GM10266 (cell line): ENCODE measurements at regions not wholly inside any gene's neighbourhood (a gene's known extent, or its start where the extent isn't known, plus 50 kb on each side); places are given as distances from the start of the nearest gene placed in this dataset.

Experiments
- DNase-seq: peaks from one replicate; pipeline ENCODE4 v3.0.0; 2012; ENCODE audit errors: extremely low spot score
- CTCF ChIP-seq: IDR thresholded peaks from 2 replicates; pipeline ENCODE4 v1.5.1; 2012; ENCODE audit warnings: mild to moderate bottlenecking, low read depth; ENCODE audit not compliant: control insufficient read depth, insufficient read depth; ENCODE audit errors: missing control alignments

- DNase-seq = no peak
- TF ChIP-seq CTCF = no peak
These were observed 131.9 kb upstream of the KLF4 start for GRCh38 chr9:107621436-107621835.

- DNase-seq = no peak
- no peak for TF ChIP-seq CTCF
These were observed 131.2 kb upstream of the KLF4 start for GRCh38 chr9:107620801-107621200.

GRCh38 chr9:107620236-107620635 lies 130.7 kb upstream of the KLF4 start:
- no peak for TF ChIP-seq CTCF
- no peak for DNase-seq

- TF ChIP-seq CTCF = no peak
- no peak for DNase-seq
These were observed 125.8 kb upstream of the KLF4 start for GRCh38 chr9:107615321-107615720.

- no peak for DNase-seq
- no peak for TF ChIP-seq CTCF
These were observed 125.2 kb upstream of the KLF4 start for GRCh38 chr9:107614765-107615164.

- no peak for DNase-seq
- no peak for TF ChIP-seq CTCF
These were observed 123.8 kb upstream of the KLF4 start for GRCh38 chr9:107613321-107613720.

- DNase-seq = no peak
- TF ChIP-seq CTCF = no peak
These were observed 122.6 kb upstream of the KLF4 start for GRCh38 chr9:107612136-107612535.
